HCT116 (cell line): ENCODE measurements at regions not wholly inside any gene's neighbourhood (a gene's known extent, or its start where the extent isn't known, plus 50 kb on each side); places are given as distances from the start of the nearest gene placed in this dataset.

Experiments used
- ATAC-seq: fragments of 200-7000 bp; cut with Tn5 transposase; 2 replicates; pipeline ENCODE4 v1.9.1; 2020; ENCODE audit warnings: mild to moderate bottlenecking, moderate library complexity
- BruUV-seq: library from RNA; stranded (reverse); fragments of 400-500 nt; replicated peaks from 2 replicates; lab custom pipeline; 2021; lab: Mats Ljungman, UMichigan
- CTCF ChIA-PET: fragments of 300-600 bp; sonication (Branson Sonifier 250); formaldehyde crosslinking; loops from one replicate; lab custom pipeline; 2021; ENCODE audit warnings: antibody characterized with exemption; lab: Charles Lee
- POLR2A ChIA-PET: fragments of 300-600, 350-600 bp; sonication (Branson Sonifier 250); formaldehyde crosslinking; loops from one replicate; lab custom pipeline; 2021; ENCODE audit warnings: antibody characterized with exemption; lab: Charles Lee
- RAD21 ChIA-PET, 2 experiments: fragments of 300-600 bp; sonication (Branson Sonifier 250); formaldehyde crosslinking; loops; one replicate each; lab custom pipeline; 2023; ENCODE audit warnings: low total read pairs in 2 of 2; ENCODE audit not compliant: uncharacterized antibody in 2 of 2, unreplicated experiment in 2 of 2, low non-redundant PET in 1 of 2; lab: Charles Lee
- DNase-seq: peaks from one replicate; pipeline ENCODE4 v3.0.0-alpha.2; 2010; ENCODE audit warnings: low read depth, low spot score
- H2AFZ ChIP-seq: fragments of 200-600 bp; shearing (Covaris generic), sonication (generic); 2 replicates; pipeline ENCODE4 v1.6.1; 2017; ENCODE audit warnings: low read depth, mixed run types, mixed read lengths, antibody characterized with exemption, low read length; ENCODE audit not compliant: poor library complexity, severe bottlenecking
- H3K27ac ChIP-seq: 2 replicates; pipeline ENCODE4 v1.5.1; 2012; ENCODE audit warnings: low read depth, low read length
- H3K27me3 ChIP-seq: fragments of 200-600 bp; sonication (generic); 2 replicates; pipeline ENCODE4 v1.6.1; 2016; ENCODE audit warnings: mixed run types, low read length, mixed read lengths; ENCODE audit not compliant: insufficient read depth
- H3K36me3 ChIP-seq, 2 experiments: fragments of 200-500 bp in 1 of 2; fragments of 200-600 bp in 1 of 2; sonication (Bioruptor generic) in 1 of 2; sonication (generic) in 1 of 2; 2 replicates each; pipeline versions ENCODE4 v1.5.1 to v1.6.1; 2014 to 2016; ENCODE audit warnings: low read length in 2 of 2, inconsistent platforms in 1 of 2, mixed read lengths in 1 of 2, mixed run types in 1 of 2; ENCODE audit not compliant: insufficient read depth in 2 of 2, control insufficient read depth in 1 of 2
- H3K4me1 ChIP-seq, 2 experiments: fragments of 200-600 bp in 1 of 2; sonication (generic) in 1 of 2; 2 replicates each; pipeline versions ENCODE4 v1.5.1 to v1.6.1; 2012 to 2017; ENCODE audit warnings: low read length in 2 of 2, inconsistent platforms in 1 of 2, mild to moderate bottlenecking in 1 of 2, mixed read lengths in 1 of 2, mixed run types in 1 of 2, moderate library complexity in 1 of 2; ENCODE audit not compliant: insufficient read depth in 2 of 2, control insufficient read depth in 1 of 2
- H3K4me2 ChIP-seq: fragments of 200-600 bp; sonication (generic); 2 replicates; pipeline ENCODE4 v1.6.1; 2017; ENCODE audit warnings: mixed run types, low read length, mixed read lengths
- H3K4me3 ChIP-seq, 2 experiments: fragments of 200-600 bp in 1 of 2; sonication (generic) in 1 of 2; replicated peaks in 1 of 2; 2 replicates each; pipeline ENCODE4 v1.5.1; 2011 to 2016; ENCODE audit warnings: low read length in 2 of 2, control low read depth in 1 of 2, low read depth in 1 of 2, mild to moderate bottlenecking in 1 of 2, mixed read lengths in 1 of 2, mixed run types in 1 of 2
- H3K79me2 ChIP-seq: fragments of 200-600 bp; sonication (generic); 2 replicates; pipeline ENCODE4 v1.6.1; 2017; ENCODE audit warnings: mild to moderate bottlenecking, mixed run types, low read length, moderate library complexity, mixed read lengths; ENCODE audit not compliant: insufficient read depth
- H3K9ac ChIP-seq: fragments of 200-600 bp; sonication (generic); 2 replicates; pipeline ENCODE4 v1.6.1; 2016; ENCODE audit warnings: low read length, mixed read lengths
- H3K9me2 ChIP-seq: fragments of 200-600 bp; sonication (generic), shearing (Covaris generic); 2 replicates; pipeline ENCODE4 v1.6.1; 2017; ENCODE audit warnings: mixed run types, mild to moderate bottlenecking, moderate library complexity; ENCODE audit not compliant: insufficient read depth
- H3K9me3 ChIP-seq, 2 experiments: fragments of 200-500 bp in 1 of 2; fragments of 200-600 bp in 1 of 2; sonication (Bioruptor generic) in 1 of 2; sonication (generic) in 1 of 2; 2 replicates each; pipeline ENCODE4 v1.6.1; 2014 to 2017; ENCODE audit warnings: low read length in 2 of 2, mixed read lengths in 2 of 2, inconsistent platforms in 1 of 2, low read depth in 1 of 2, mild to moderate bottlenecking in 1 of 2, mixed run types in 1 of 2, moderate library complexity in 1 of 2; ENCODE audit not compliant: control insufficient read depth in 1 of 2, insufficient read depth in 1 of 2
- H4K20me1 ChIP-seq: fragments of 200-600 bp; sonication (generic), shearing (Covaris generic); 2 replicates; pipeline ENCODE4 v1.6.1; 2017; ENCODE audit warnings: mixed run types, mild to moderate bottlenecking, moderate library complexity; ENCODE audit not compliant: insufficient read depth
- CTCF ChIP-seq, 3 experiments: fragments of 200-600 bp in 1 of 3; sonication (generic) in 1 of 3; IDR thresholded peaks in 2 of 3; conservative IDR thresholded peaks in 1 of 3; 2 replicates each; pipeline ENCODE4 v1.5.1; 2012 to 2017; ENCODE audit warnings: low read depth in 2 of 3, low read length in 2 of 3, antibody characterized with exemption in 1 of 3, borderline replicate concordance in 1 of 3, control low read depth in 1 of 3, mild to moderate bottlenecking in 1 of 3, mixed read lengths in 1 of 3, mixed run types in 1 of 3, moderate library complexity in 1 of 3; ENCODE audit not compliant: insufficient read depth in 1 of 3
- ELF1 ChIP-seq: IDR thresholded peaks from 2 replicates; pipeline ENCODE4 v1.6.1; 2012; ENCODE audit warnings: low read depth, borderline replicate concordance
- FOSL1 ChIP-seq: IDR thresholded peaks from 2 replicates; pipeline ENCODE4 v1.6.1; 2012; ENCODE audit warnings: low read depth
- JUND ChIP-seq: IDR thresholded peaks from 2 replicates; pipeline ENCODE4 v1.6.1; 2012
- POLR2A ChIP-seq: IDR thresholded peaks from 2 replicates; pipeline ENCODE4 v1.7.0; 2011; ENCODE audit warnings: borderline replicate concordance; ENCODE audit not compliant: insufficient read depth, insufficient read length; ENCODE audit errors: extremely low read depth
- POLR2AphosphoS5 ChIP-seq: IDR thresholded peaks from 2 replicates; pipeline ENCODE4 v1.6.1; 2011; ENCODE audit warnings: mild to moderate bottlenecking, low read depth, low read length, moderate library complexity
- REST ChIP-seq: IDR thresholded peaks from 2 replicates; pipeline ENCODE4 v1.6.1; 2012; ENCODE audit warnings: low read depth
- SIN3A ChIP-seq: IDR thresholded peaks from 2 replicates; pipeline ENCODE4 v1.6.1; 2012; ENCODE audit warnings: low read depth
- SP1 ChIP-seq: IDR thresholded peaks from 2 replicates; pipeline ENCODE4 v1.6.1; 2012; ENCODE audit warnings: low read depth
- TCF7L2 ChIP-seq: IDR thresholded peaks from 2 replicates; pipeline ENCODE4 v1.7.0; 2011; ENCODE audit warnings: borderline replicate concordance, inconsistent platforms; ENCODE audit not compliant: insufficient read depth, insufficient read length; ENCODE audit errors: extremely low read depth
- YY1 ChIP-seq: IDR thresholded peaks from 2 replicates; pipeline ENCODE4 v1.6.1; 2011; ENCODE audit warnings: low read length, low read depth, moderate library complexity, mild to moderate bottlenecking; ENCODE audit not compliant: insufficient replicate concordance; ENCODE audit errors: extremely low read depth
- intact Hi-C: fragments of 100-400 bp; cut with micrococcal nuclease; formaldehyde crosslinking; loops from 2 replicates; pipeline ENCODE4 v1.10.0; 2022

GRCh38 chr7:117937049-117937752, 64.0 kb upstream of the CTTNBP2 start:
- H3K9me3 ChIP-seq, result no peaks in the 10 kb centered on the region
- no peaks in the 10 kb centered on the region for H3K36me3 ChIP-seq
- RAD21 ChIA-PET, result no interaction called here
- DNase-seq (no peak), ATAC-seq (no peak)
- no peaks in the 10 kb centered on the region for H4K20me1 ChIP-seq
- H3K4me2 ChIP-seq, result no peak overlapping the region
- no peak overlapping the region for H2AFZ ChIP-seq
- TF ChIP-seq SIN3A (no peak), POLR2A (no peak), FOSL1 (no peak), REST (no peak), YY1 (no peak), JUND (no peak), SP1 (no peak), ELF1 (no peak), POLR2AphosphoS5 (no peak), CTCF (IDR thresholded peaks at IDR 0.05 in 2 of 3, conservative IDR thresholded peaks at IDR 0.05 in 1 of 3; ENCODE audit: borderline replicate concordance in 1 of 3, insufficient read depth in 1 of 3, low read depth in 2 of 3, low read length in 2 of 3) (no peak), TCF7L2 (no peak)
- H3K27me3 ChIP-seq, result no peaks in the 10 kb centered on the region
- no peaks in the 10 kb centered on the region for H3K4me1 ChIP-seq
- CTCF ChIA-PET, result interaction anchor here (1.3 kb wide), 1 partner anchor 10 kb away, joined by 3 read pairs; no protein-coding TSS in a partner anchor
- no TSS peak for BruUV-seq
- H3K79me2 ChIP-seq, result no peaks in the 10 kb centered on the region
- H3K27ac ChIP-seq, result no peak overlapping the region
- H3K9ac ChIP-seq, result no peak overlapping the region
- POLR2A ChIA-PET, result no interaction called here
- H3K4me3 ChIP-seq, result no peak overlapping the region
- intact Hi-C loops, result no loop called here
- no peaks in the 10 kb centered on the region for H3K9me2 ChIP-seq
